AG08395 (cell line): ENCODE measurements at regions not wholly inside any gene's neighbourhood (a gene's known extent, or its start where the extent isn't known, plus 50 kb on each side); places are given as distances from the start of the nearest gene placed in this dataset.
A peak's percentile ranks its signal among the peaks of the same experiment; 100 is the strongest.

ENCODE experiments used
- DNase-seq: peaks from one replicate; pipeline ENCODE4 v3.0.0; 2012; ENCODE audit warnings: mixed read lengths, low spot score

DNA sequence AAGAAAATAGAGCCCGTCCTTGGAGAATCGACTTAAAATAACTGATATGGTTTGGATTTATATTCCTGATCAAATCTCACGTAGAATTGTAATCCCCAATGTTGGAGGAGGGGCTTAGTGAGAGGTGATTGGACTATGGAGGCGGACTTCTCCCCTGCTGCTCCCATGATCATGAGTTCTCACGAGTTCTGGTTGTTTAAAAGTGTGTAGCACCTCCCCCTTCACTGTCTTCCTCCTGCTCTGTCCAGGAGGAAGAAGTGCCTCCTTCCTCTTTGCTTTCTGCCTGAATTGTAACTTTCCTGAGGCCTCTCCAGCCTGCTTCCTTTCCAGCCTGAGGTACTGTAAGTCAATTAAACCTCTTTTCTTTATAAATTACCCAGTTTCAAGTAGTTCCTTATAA, 529.2 kb downstream of the HAO1 start:
- no peak for DNase-seq

DNA sequence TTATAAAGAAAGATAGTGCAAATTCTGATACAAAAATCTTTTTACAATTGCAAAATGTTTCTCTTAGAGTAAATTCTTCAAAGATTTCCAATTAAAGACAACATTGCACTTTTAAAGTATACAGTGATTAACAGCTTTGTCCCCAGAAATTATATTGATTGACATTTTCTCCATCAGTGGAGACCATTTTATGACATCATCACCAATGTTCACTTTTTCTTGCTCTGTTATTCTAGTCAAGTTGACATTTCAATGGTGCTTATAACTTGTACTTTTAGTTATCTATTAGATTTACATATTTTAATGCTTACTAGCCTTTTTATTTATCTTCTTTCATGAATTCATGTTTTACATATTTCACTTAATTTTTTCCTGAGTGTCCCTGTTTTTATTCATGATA, 524.8 kb downstream of the HAO1 start:
- DNase-seq, result no peak

DNA sequence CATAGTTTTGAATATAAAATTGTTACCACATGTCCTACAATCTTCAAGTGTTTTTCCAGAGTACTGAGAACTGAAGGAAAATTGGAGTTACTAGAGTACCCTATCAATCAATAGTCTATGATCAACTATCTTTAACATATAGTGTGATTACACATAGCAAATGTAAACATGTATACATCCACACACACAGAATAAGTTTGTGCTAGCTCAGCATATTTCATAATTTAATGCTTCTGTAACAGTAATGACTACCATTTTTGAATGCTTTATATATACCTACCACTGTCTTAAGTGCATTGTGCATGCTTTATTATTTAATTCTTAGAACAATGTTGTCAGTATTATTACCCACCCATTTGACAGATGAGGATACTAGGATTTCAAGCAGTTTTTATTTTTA, 523.9 kb downstream of the HAO1 start:
- no peak for DNase-seq

GRCh38 chr20:7420345-7420744, 519.9 kb downstream of the HAO1 start:
- no peak for DNase-seq

- no peak for DNase-seq
These were observed 513.3 kb downstream of the HAO1 start for GRCh38 chr20:7426890-7427496.

DNA sequence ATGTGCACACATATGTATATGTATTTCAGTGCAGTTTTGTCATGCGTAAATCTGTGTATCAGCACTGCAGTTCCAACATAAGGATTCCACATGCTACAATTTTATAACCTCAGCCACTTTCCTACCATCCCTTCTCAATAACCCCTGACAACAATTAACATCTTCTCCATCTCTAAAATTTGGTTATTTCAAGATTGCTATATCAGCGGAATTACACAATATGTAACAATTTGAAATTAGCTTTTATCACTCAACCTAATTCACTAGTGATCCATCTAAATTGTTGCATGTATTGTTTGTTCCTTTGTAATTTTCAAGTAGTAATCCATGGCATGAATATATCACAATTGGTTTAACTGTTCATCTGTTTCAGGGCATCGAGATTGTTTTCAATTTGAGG, 511.3 kb downstream of the HAO1 start:
- DNase-seq, result no peak

DNA sequence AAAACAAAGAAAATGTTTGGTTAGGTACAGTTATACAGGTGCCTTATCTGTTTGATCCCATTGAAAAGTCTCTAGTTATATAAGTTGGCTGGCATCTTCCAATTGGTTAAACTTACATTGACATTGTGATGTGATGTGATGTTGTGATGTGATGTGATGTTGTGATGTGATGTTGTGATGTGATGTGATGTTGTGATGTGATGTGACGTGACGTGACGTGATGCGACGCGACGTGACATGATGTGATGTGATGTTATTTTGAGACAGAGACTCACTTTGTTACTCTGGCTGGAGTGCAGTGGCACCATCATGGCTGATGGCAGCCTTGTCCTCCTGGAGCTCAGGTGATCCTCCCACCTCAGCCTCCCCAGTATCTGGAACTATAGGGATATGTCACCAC, 507.6 kb downstream of the HAO1 start:
- no peak for DNase-seq

DNA sequence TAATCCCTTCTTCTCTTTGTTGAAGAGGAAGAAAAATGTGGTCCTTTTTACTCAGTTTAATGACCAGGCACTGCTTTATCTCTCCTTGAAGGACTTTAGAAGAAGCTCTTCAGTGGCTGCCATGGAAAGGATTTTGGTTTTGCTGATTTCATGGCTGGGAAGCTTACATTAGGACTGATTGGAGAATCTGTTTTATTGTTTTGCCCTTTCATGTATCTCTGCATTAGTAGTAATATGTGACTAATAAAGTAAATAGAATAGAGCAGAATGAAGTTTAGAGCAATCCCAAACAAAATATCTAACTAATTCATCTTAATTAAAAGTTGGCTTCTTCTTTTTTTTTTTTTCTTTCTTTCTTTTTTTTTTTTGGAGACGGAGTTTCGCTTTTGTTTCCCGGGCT, 502.9 kb downstream of the HAO1 start:
- no peak for DNase-seq

DNA sequence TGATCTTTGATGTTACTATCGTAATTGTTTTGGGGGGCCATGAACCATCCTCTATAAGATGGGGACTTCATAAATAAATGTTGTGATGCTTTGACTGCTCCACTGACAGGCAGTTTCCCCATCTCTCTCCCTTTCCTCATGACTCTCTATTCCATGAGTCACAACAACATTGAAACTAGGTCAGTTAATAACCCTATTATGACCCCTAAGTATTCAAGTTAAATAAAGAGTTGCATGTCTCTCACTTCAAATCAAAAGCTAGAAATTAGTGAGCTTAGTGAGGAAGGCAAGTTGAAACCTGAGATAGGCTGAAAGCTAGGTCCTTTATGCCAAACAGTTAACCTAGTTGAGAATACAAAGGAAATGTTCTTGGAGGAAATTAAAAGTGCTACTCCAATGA, 491.0 kb downstream of the HAO1 start:
- DNase-seq, result no peak

- DNase-seq, result no peak
These were observed 487.4 kb downstream of the HAO1 start for GRCh38 chr20:7452890-7453289.

GRCh38 chr20:7454047-7454446, 486.2 kb downstream of the HAO1 start:
- DNase-seq, result no peak

DNA sequence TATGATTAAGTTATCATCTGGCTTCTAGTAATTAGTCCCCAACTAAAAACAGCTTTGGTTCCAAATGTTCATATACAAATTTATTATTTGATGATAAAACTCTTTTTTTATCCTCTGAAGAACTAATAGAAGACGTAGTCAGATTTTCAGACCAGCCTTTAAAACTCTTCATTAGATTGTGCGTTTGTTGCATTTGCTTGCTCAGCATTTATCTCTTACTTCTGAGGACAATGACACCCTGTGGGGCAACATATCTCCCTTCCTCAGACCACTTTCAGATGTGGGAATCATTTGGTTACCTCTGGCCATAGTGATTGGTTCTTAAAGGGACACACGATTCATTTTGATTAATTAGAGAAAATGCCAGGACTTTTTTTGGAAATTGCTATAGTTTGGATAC, 481.8 kb downstream of the HAO1 start:
- DNase-seq, result no peak

GRCh38 chr20:7459083-7459482, 481.2 kb downstream of the HAO1 start:
- peak; percentile 4 for DNase-seq

DNA sequence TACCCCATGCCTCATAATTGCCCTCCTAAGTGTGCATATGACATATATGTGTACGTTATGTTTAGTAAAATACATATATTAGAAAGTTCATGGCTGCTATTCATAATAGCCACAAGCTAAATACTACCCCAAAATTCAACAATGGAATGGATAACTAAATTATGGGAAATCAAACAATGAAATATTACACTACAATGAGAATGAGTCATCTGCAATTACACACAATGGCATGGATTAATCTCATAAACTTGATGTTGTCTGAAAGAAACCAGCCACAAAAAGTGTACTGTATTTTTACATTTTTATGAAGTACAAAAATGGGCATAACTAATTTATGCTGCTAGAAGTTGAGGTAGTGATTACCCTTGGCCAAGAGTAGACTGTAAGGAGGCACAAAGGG, 477.0 kb downstream of the HAO1 start:
- DNase-seq, result no peak

DNA sequence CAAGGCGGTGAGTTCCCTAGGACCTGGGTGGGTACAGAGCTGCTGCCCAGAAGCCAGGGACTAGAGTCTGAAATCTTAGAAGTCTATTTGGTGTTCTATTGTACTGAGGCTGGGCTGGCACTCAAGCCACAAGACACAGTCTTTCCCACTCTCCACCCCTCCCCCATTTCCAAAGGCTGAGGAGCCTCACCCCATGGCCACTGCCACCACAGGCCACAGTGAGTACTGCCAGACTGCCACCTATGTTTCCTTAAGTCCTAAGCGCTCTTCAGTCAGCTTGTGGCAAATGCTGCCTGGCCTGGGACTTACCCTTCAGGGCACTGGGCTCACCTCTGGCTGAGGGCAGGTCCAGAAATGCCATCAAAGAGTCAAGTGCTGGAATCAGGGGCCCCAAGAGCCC, 469.3 kb downstream of the HAO1 start:
- no peak for DNase-seq

- DNase-seq, result no peak
These were observed 450.0 kb downstream of the HAO1 start for GRCh38 chr20:7490288-7490687.

- DNase-seq, result no peak
These were observed 448.0 kb downstream of the HAO1 start for GRCh38 chr20:7492257-7492656.

DNA sequence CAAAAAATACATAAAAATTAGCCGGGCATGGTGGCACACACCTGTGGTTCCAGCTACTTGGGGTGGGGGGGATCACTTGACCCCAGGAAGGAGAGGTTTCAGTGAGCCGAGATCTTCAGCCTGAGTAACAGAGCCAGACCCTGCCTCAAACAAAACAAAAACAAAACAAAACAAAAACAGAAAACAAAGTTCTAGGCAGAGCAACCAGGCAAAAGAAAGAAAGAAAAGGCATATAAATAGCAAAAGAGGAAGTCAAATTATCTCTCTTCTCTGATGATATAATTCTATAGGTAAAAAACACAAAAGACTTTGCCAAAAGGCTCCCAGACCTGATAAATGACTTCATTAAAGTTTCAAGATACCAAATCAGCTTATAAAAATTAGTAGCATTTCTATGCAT, 446.9 kb downstream of the HAO1 start:
- DNase-seq, result no peak

GRCh38 chr20:7496394-7496991, 443.8 kb downstream of the HAO1 start:
- DNase-seq, result peak; percentile 2

- peak; percentile 13 for DNase-seq
These were observed 442.3 kb downstream of the HAO1 start for GRCh38 chr20:7497985-7498384.

DNA sequence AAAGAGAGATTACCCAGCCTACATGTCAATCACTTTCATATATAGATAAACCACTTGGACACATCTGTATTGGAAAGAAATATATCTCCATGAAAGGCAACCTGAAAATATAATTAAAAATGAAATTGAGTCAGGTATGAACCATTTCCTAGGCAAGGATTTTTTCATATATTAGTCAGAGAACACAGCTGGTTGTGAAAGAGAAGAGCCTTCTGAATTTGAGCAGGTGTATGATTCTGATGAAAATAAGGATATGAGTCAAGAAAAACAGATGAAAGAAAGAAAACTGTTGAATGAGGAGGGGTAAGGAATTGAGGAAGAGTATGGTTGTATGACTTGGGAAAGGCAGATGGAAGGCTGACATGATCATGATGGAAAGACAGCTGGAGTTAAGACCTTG, 441.1 kb downstream of the HAO1 start:
- no peak for DNase-seq

DNA sequence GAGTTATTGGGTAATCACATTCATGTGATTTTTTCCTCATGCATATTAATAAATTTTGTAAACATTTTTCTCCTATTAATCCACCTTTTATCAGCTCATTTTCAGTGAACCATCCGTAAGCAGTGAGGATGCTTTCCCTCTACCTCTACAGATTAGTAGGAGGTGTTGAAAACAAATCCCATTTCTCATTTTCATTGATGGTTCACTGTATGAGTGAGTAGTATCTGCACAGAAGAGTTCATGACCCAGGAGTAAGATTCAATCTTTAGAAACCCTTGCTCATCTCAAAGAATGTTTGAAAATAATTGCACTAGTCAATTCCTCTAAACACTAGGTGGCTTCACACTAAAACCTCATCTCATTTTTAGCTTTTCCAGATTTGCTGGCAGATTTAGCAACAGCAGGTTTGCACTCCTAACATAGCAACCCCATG, 440.0 kb downstream of the HAO1 start:
- DNase-seq, result no peak

GRCh38 chr20:7503501-7503900, 436.8 kb downstream of the HAO1 start:
- no peak for DNase-seq

DNA sequence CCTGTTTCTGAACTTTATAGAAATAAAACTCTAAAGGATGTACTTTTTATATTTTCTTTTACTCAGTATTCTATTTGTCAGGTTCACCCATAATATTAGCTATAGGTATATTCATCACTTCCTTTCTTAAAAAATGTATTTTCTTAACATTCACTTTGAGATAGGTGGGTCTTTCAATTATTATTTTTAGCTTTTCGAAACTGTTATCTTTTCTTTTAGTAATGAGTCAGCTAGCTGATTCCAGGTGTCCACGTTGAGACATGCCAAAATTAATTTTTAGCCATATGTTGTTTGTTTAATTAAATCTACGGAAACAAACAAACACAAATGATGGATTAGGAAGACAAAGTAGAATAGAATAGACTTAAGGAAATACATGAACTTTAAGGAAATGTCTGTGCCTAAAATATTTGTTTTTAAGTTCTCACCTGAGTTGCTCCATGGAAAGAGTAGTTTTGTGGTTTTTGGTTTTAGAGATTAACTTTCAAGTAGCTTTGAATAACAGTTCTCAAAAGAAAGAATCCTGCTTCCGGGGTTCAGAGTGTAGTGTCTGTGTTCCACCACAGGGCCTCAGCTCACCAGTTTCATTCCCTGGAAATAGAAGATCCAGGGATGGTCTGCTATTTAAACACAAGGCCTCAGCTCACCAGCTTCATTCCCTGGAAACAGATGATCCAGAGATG, 435.0 kb downstream of the HAO1 start:
- no peak for DNase-seq
